NCI-H2171 treated with DMSO at 0.1 percent for 48 hours (cell line): ENCODE measurements at regions not wholly inside any gene's neighbourhood (a gene's known extent, or its start where the extent isn't known, plus 50 kb on each side); places are given as distances from the start of the nearest gene placed in this dataset.

ENCODE experiments used
- DNase-seq: peaks from one replicate; lab custom pipeline; 2025; lab: John Stamatoyannopoulos, UW

DNA sequence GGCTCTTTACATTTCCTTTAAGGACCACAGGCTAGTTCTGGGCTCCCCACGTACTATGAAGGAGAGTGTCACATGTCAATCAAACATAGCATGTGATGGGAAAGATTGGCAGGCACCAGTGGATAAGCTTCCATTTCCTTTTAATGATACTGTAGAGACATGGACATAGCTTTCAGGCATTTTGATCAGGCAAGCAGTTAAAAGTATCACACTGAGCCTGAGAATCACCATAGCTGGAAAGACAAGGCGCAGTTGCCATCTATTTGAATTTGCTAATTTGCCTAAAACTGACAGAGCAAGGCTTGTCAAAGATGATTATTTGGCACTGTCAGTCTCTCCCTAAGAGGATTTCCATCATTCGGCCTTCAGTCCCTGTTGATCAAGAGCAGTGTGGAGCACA lies 263.4 kb upstream of the TAC1 start:
- DNase-seq: no peak

GRCh38 chr7:97470726-97471125 lies 261.2 kb upstream of the TAC1 start:
- DNase-seq: no peak

DNA sequence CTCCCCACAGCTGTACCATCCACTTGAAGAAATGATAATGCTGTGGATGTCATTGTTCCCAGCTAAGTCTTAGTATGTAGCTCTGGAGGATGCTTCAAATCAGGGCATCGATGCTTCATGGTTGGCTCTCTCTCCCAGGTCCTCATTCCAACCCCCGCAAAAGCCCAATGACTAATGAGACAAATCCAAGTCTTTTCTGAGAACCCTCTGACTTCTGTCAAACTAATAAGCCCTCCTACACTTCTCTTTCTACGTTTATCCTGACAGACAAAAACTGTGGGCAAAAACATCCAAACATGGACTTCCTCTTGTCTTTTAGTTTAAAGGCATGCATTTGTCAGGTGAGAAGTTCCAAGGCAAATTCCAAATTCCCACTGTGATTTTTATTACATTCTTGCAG lies 260.4 kb upstream of the TAC1 start:
- DNase-seq: no peak

- DNase-seq: no peak
These were observed 252.1 kb upstream of the TAC1 start for GRCh38 chr7:97479740-97480290.

- DNase-seq: peak; percentile 3
These were observed 251.0 kb upstream of the TAC1 start for GRCh38 chr7:97480772-97481390.

DNA sequence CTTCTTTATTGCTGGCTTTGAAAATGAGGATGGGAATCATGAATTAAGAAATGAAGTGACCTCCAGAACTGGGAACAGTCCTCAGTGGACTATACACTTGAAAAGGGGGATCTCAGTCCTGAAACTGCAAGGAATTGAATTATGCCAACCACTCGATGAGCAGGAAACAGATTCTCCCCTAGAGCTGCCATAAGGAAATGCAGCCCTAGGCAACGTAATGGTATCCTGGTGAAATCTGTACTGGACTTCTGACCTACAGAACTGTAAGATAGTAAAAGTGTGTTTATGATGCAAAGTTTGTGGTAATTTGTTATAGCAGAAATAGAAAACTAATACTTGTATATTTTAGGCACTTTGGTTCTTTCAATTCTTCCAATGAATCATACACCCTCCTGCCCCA lies 236.4 kb upstream of the TAC1 start:
- no peak for DNase-seq

GRCh38 chr7:97499204-97499603 lies 232.7 kb upstream of the TAC1 start:
- peak; percentile 34 for DNase-seq

DNA sequence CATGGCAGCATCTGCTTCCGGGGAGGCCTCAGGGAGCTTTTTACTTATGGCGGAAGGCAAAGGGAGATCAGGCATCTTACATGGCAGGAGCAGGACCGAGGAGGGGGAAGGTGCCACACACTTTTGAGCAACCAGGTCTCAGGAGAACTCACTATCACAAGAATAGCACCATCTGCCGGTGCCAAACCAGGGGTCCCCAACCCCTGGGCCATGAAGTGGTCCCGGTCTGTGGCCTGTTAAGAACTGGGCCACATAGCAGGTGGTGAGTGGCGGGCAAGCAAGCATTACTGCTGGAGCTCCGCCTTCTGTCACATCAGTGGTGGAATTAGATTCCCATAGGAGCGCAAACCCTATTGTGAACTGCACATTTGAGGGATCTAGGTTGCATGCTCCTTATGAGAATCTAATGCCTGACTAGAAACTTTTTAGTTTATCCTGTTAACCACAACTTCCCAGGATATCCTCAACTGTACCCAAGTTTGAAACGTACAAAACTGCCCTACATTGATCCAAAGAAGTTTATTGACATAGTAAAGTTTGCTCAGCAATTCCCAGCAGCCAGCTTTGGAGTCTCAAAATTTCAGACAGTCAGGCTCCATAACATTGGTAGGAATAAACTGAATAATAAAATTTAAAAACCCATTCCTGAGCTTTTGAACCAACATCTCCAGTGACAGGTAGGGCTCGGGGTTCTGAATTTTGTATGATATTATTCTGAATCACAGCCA lies 228.4 kb upstream of the TAC1 start:
- no peak for DNase-seq

DNA sequence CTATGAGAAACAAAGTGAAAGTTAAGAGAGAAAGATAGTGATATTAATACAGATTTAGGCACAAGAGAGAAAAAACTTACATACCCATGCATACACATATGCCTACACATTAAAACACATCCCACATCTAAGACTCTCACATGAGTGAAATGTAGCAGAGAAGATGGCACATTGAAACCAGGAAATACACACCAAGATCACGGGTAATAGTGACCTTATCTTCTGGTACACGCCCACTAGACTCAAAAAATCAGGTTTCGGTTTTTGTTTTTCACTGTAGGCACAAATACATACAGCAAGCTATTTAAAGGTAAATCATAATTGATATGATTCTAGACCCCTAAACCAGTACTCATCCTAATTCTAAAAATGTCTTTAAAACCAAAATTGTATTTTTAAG lies 225.2 kb upstream of the TAC1 start:
- DNase-seq: no peak

- no peak for DNase-seq
These were observed 219.3 kb upstream of the TAC1 start for GRCh38 chr7:97512441-97513207.

- no peak for DNase-seq
These were observed 218.6 kb upstream of the TAC1 start for GRCh38 chr7:97513326-97513725.

DNA sequence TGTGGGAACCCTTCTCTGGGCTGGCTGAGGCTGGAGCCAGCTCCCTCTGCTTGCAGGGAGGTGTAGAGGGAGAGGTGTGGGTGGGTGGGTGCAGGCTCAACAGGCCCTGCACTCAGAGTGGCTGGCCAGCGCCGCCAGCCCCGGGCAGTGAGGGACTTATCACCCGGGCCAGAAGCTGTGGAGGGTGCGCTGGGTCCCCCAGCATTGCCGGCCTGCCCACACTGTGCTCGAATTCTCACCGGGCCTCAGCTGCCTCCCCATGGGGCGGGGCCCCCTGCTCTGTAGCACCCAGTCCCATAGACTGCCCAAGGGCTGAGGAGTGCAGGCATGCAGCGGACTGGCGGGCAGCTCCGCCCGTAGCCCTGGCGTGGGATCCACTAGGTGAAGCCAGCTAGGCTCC lies 190.7 kb upstream of the TAC1 start:
- no peak for DNase-seq

GRCh38 chr7:97555857-97556421 lies 175.9 kb upstream of the TAC1 start:
- DNase-seq: peak; percentile 4

DNA sequence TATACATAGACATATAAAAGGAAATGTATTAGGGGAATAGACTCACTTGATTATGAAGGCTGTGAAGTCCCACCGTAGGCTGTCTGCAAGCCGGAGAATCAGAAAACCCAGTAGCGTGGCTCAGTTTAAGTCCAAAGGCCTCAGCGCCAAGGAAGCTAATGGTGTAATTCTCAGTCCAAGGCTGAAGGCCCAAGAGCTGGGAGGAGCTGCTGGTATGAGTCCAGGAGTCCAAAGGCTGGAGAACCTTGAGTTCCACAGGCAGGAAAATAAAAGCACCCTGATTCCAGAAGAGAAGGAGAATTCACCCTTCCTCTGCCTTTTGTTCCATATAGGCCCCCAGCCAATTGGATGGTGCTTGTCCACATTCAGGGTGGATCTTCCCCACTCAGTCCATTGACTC lies 166.2 kb upstream of the TAC1 start:
- no peak for DNase-seq

DNA sequence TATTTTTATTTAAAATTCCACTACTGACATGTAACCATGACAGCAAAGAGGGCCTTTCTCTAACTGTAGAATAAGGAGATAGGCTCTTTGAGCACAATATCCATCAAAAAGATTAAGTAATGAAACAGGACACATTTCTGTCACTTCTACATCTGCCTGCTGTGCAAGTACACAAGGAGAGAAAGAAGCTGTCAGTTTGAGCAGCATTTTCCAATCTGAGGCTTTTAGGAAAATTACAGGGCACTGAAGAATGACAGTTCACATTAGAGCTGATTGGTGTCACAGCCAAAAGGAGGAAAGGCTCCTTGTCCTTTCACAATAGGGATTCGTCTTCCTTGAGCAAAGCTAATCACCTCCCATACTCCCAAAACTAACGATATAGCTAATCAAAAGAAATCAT lies 158.8 kb upstream of the TAC1 start:
- no peak for DNase-seq

- no peak for DNase-seq
These were observed 155.8 kb upstream of the TAC1 start for GRCh38 chr7:97576043-97576442.

DNA sequence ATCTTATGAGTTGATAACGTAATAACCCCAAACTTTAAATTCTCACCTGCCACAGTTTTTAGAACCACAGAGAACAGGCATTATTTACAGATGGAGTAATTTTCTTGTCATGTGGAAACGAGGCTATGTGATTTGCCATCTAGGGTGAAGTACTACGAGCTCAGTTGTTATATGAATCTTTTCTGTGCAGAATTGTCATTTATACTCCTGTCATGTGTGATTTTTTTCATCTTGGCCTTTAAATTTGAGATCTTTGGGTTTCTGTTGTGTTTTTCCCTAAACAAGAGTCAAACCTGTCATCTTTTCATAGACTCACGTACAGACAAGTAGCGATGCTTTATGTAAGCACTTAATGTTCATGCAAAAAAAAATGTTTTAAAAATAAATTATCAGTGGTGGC lies 153.7 kb upstream of the TAC1 start:
- DNase-seq: no peak

- DNase-seq: no peak
These were observed 151.7 kb upstream of the TAC1 start for GRCh38 chr7:97580205-97580604.

- no peak for DNase-seq
These were observed 136.4 kb upstream of the TAC1 start for GRCh38 chr7:97595439-97595838.

DNA sequence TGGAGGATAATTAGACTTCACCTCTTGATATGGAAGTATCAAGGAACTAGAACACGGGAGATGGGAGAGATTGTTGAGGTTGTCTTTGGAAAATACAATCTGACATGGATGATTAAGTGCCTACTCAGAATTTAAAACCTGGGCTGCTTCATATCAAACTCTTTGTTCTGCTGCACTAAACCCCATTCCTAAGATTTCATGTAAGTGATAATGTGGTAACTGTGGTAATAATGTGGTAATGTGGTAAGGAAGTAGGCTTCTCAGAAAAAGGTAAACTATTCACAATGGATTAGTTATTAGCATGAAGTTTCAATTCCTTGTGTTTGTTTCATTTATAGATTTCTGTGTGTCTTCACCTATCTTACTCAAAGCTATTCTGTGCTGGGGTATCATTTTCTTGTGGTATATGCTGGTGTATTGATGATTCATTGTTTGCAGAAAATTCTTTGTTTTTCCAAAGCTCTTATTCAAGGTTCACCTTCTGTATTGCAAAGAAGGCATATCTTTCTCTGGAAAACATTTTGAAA lies 129.9 kb upstream of the TAC1 start:
- no peak for DNase-seq

DNA sequence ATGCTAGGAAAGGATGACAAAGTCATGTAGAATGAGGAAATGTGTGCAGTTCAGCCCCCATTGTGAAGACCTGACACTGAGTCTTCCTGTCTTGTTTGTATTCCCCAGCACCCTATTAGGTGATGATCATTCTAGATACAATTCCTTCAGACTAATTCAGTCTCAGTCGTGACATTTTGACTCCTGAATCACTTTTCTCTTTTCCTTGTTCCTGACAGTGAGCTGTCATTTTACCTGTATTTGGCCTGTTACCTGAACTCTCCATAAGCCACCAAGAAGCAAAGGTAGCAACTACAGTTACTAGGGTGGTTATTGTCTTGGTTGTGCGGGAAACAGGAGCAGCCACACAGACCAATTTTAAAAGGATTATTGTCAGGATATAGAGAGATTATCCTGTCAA lies 111.4 kb upstream of the TAC1 start:
- no peak for DNase-seq

GRCh38 chr7:97623333-97623732 lies 108.6 kb upstream of the TAC1 start:
- DNase-seq: no peak
